ENCODE measurements at regions not wholly inside any gene's neighbourhood (a gene's known extent, or its start where the extent isn't known, plus 50 kb on each side); places are given as distances from the start of the nearest gene placed in this dataset.

DNA sequence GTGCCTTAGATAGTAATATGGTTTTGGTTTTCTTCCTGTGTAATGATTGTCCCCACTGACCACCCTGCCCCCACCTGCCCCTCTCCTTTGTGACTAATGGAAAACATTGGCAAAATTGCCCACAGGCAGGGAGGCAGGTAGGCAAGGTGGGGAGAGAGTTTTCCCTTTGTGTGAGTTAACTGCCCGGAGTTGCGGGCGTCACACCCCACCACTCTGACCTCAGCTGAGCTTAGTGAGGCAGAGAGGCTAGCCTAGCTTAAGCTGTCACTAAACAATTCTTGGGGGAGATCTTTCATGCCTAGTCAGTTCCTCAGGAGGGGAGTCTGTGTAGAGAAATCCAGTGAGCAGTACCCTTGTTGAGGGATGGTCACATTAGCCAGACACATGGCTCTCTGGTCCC, 245.3 kb downstream of the BCOR start:
- Histone ChIP-seq H3K36me3 (no peaks in the 10 kb centered on the region), H3K27me3 (no peaks in the 10 kb centered on the region), H3K9me3 (no peaks in the 10 kb centered on the region), H3K27ac (no peak overlapping the region), H3K4me1 (no peaks in the 10 kb centered on the region), H3K4me3 (no peak overlapping the region)
- TF ChIP-seq POLR2AphosphoS5 (IDR thresholded peaks at IDR 0.05) (no peak), EP300 (IDR thresholded peaks at IDR 0.05; ENCODE audit: low read depth) (no peak), CTCF (IDR thresholded peaks at IDR 0.05) (no peak), POLR2A (IDR thresholded peaks at IDR 0.05) (no peak)
- DNase-seq: no peak
- intact Hi-C loops (cut with DNase I; ENCODE audit: low total_unique reads): no loop called here
- WGBS, 2 donors (ENCODE audit: low coverage in 1 of 2): 100% methylated on average over 3 of the region's 3 CpGs; no CpG with 5 or more reads in 1 of the 2 donors
- in situ Hi-C loops (cut with MboI; ENCODE audit: low pct_ligation_motif_present in 1 of 4, low pct_unique_long_range_greater_than_20kb in 1 of 4, low sequenced_read_pairs in 3 of 4): no loop called here

GRCh38 chrX:39853417-39854030, 244.2 kb downstream of the BCOR start:
- H3K4me3 ChIP-seq: no peak overlapping the region
- in situ Hi-C loops (cut with MboI; ENCODE audit: low pct_ligation_motif_present in 1 of 4, low pct_unique_long_range_greater_than_20kb in 1 of 4, low sequenced_read_pairs in 3 of 4) (no loop called here), intact Hi-C loops (cut with DNase I; ENCODE audit: low total_unique reads) (no loop called here)
- H3K36me3 ChIP-seq: no peaks in the 10 kb centered on the region
- no peaks in the 10 kb centered on the region for H3K27me3 ChIP-seq
- no peak for DNase-seq
- no peak for TF ChIP-seq EP300 (IDR thresholded peaks at IDR 0.05; ENCODE audit: low read depth)
- TF ChIP-seq CTCF (IDR thresholded peaks at IDR 0.05): no peak
- no peak for TF ChIP-seq POLR2A (IDR thresholded peaks at IDR 0.05)
- TF ChIP-seq POLR2AphosphoS5 (IDR thresholded peaks at IDR 0.05): no peak
- no peaks in the 10 kb centered on the region for H3K9me3 ChIP-seq
- H3K4me1 ChIP-seq: no peaks in the 10 kb centered on the region
- H3K27ac ChIP-seq: peak overlapping the region in 2 of 4 donors; percentile 44 to 70
- WGBS, 2 donors (ENCODE audit: low coverage in 1 of 2): 41% methylated on average over 3 of the region's 3 CpGs; no CpG with 5 or more reads in 1 of the 2 donors

GRCh38 chrX:39854772-39855747, 242.7 kb downstream of the BCOR start:
- H3K27ac ChIP-seq: peak overlapping the region; percentile 52 to 70 (median 54)
- intact Hi-C loops (cut with DNase I; ENCODE audit: low total_unique reads) (no loop called here), in situ Hi-C loops (cut with MboI; ENCODE audit: low pct_ligation_motif_present in 1 of 4, low pct_unique_long_range_greater_than_20kb in 1 of 4, low sequenced_read_pairs in 3 of 4) (no loop called here)
- no peaks in the 10 kb centered on the region for H3K4me1 ChIP-seq
- H3K27me3 ChIP-seq: no peaks in the 10 kb centered on the region
- H3K4me3 ChIP-seq: no peak overlapping the region
- 65% methylated on average over 17 of the region's 17 CpGs; no CpG with 5 or more reads in 1 of the 2 donors for WGBS, 2 donors (ENCODE audit: low coverage in 1 of 2)
- peak; percentile 53 for DNase-seq
- no peak for TF ChIP-seq POLR2A (IDR thresholded peaks at IDR 0.05)
- no peak for TF ChIP-seq POLR2AphosphoS5 (IDR thresholded peaks at IDR 0.05)
- no peak for TF ChIP-seq EP300 (IDR thresholded peaks at IDR 0.05; ENCODE audit: low read depth)
- TF ChIP-seq CTCF (IDR thresholded peaks at IDR 0.05): no peak
- no peaks in the 10 kb centered on the region for H3K9me3 ChIP-seq
- H3K36me3 ChIP-seq: no peaks in the 10 kb centered on the region

DNA sequence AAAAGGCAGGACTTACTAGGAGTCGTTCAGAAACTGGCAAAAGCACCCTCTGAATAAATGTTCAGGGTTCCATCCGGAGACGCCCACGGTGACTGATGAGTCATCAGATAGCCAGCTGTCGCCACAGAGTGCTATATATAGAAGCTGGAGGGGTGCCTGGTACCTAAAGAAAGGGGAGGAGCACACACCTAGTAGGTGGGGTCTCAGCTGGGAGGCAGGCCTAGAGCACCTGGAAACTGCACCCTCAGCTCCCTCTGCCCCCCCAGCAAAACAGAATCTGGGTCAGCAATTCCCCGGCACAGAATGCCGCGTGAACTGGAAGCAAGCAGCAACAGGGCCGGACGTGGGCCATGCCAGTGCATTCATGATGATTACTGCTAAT, 242.0 kb downstream of the BCOR start:
- no peaks in the 10 kb centered on the region for H3K27me3 ChIP-seq
- H3K9me3 ChIP-seq: no peaks in the 10 kb centered on the region
- no peaks in the 10 kb centered on the region for H3K4me1 ChIP-seq
- peak; percentile 62 for DNase-seq
- in situ Hi-C loops (cut with MboI; ENCODE audit: low pct_ligation_motif_present in 1 of 4, low pct_unique_long_range_greater_than_20kb in 1 of 4, low sequenced_read_pairs in 3 of 4) (no loop called here), intact Hi-C loops (cut with DNase I; ENCODE audit: low total_unique reads) (no loop called here)
- no peak for TF ChIP-seq POLR2AphosphoS5 (IDR thresholded peaks at IDR 0.05)
- TF ChIP-seq EP300 (IDR thresholded peaks at IDR 0.05; ENCODE audit: low read depth): no peak
- TF ChIP-seq POLR2A (IDR thresholded peaks at IDR 0.05): no peak
- no peak for TF ChIP-seq CTCF (IDR thresholded peaks at IDR 0.05)
- H3K36me3 ChIP-seq: no peaks in the 10 kb centered on the region
- no peak overlapping the region for H3K4me3 ChIP-seq
- H3K27ac ChIP-seq: peak overlapping the region; percentile 52 to 70 (median 54)
- WGBS, 2 donors (ENCODE audit: low coverage in 1 of 2): 36% methylated on average over 8 of the region's 10 CpGs; no CpG with 5 or more reads in 1 of the 2 donors

All from transverse colon (tissue), 4 donors.